GM18505 (cell line): ENCODE measurements at regions not wholly inside any gene's neighbourhood (a gene's known extent, or its start where the extent isn't known, plus 50 kb on each side); places are given as distances from the start of the nearest gene placed in this dataset.
"Not testable (repeated sequence)": the region's sequence is repeated elsewhere in the genome, so short reads cannot be mapped to it uniquely, and the experiment has no call there.

Experiments used
- ATAC-seq: cut with Tn5 transposase; IDR thresholded peaks from one replicate; pipeline ENCODE4 v1.9.1; 2021; ENCODE audit not compliant: unreplicated experiment
- POLR2A ChIP-seq: IDR thresholded peaks from 4 replicates; pipeline ENCODE4 v1.6.1; 2011; ENCODE audit warnings: borderline replicate concordance; ENCODE audit not compliant: insufficient read depth, insufficient read length; ENCODE audit errors: extremely low read depth

- ATAC-seq = no peak
- no peak for TF ChIP-seq POLR2A
Observed at GRCh38 chr10:53548664-53549063, 776.1 kb upstream of the MBL2 start.

- no peak for TF ChIP-seq POLR2A
Observed at GRCh38 chr10:53547364-53547763, 774.8 kb upstream of the MBL2 start.

GRCh38 chr10:53543410-53543809 lies 770.8 kb upstream of the MBL2 start:
- no peak for ATAC-seq
- TF ChIP-seq POLR2A = no peak

More at GRCh38 chr10:53547364-53547763, 774.8 kb upstream of the MBL2 start:
- no peak for ATAC-seq

GRCh38 chr10:53537508-53537907 lies 764.9 kb upstream of the MBL2 start:
- no peak for ATAC-seq
- TF ChIP-seq POLR2A = no peak

- no peak for ATAC-seq
- no peak for TF ChIP-seq POLR2A
Observed at GRCh38 chr10:53536322-53536721, 763.7 kb upstream of the MBL2 start.

GRCh38 chr10:53534428-53534827 lies 761.8 kb upstream of the MBL2 start:
- no peak for ATAC-seq
- TF ChIP-seq POLR2A = no peak

- no peak for TF ChIP-seq POLR2A
- ATAC-seq = no peak
Observed at GRCh38 chr10:53528974-53529373, 756.4 kb upstream of the MBL2 start.

- ATAC-seq = no peak
- no peak for TF ChIP-seq POLR2A
Observed at GRCh38 chr10:53521046-53521445, 748.5 kb upstream of the MBL2 start.

GRCh38 chr10:53508197-53508596 lies 735.6 kb upstream of the MBL2 start:
- no peak for TF ChIP-seq POLR2A

GRCh38 chr10:53504492-53504891 lies 731.9 kb upstream of the MBL2 start:
- not testable (repeated sequence) for ATAC-seq

More at GRCh38 chr10:53508197-53508596, 735.6 kb upstream of the MBL2 start:
- no peak for ATAC-seq

- no peak for TF ChIP-seq POLR2A
- no peak for ATAC-seq
Observed at GRCh38 chr10:53491774-53492173, 719.2 kb upstream of the MBL2 start.

GRCh38 chr10:53490553-53490952 lies 718.0 kb upstream of the MBL2 start:
- TF ChIP-seq POLR2A = no peak

GRCh38 chr10:53489335-53490182 lies 717.0 kb upstream of the MBL2 start:
- TF ChIP-seq POLR2A = no peak
- ATAC-seq = no peak

More at GRCh38 chr10:53490553-53490952, 718.0 kb upstream of the MBL2 start:
- no peak for ATAC-seq
